HG02943 (cell line): ENCODE measurements at regions not wholly inside any gene's neighbourhood (a gene's known extent, or its start where the extent isn't known, plus 50 kb on each side); places are given as distances from the start of the nearest gene placed in this dataset.

Experiments
- ATAC-seq: cut with Tn5 transposase; IDR thresholded peaks from one replicate; pipeline ENCODE4 v1.9.1; 2021; ENCODE audit warnings: mild to moderate bottlenecking, low read depth, moderate library complexity; ENCODE audit not compliant: unreplicated experiment

GRCh38 chr6:56407883-56408410, 160.6 kb upstream of the COL21A1 start:
- ATAC-seq = no peak

GRCh38 chr6:56406276-56407269, 159.2 kb upstream of the COL21A1 start:
- peak; percentile 77 for ATAC-seq

GRCh38 chr6:56404599-56404998, 157.2 kb upstream of the COL21A1 start:
- no peak for ATAC-seq

- ATAC-seq = no peak
Observed at GRCh38 chr6:56403745-56404144, 156.4 kb upstream of the COL21A1 start.

DNA sequence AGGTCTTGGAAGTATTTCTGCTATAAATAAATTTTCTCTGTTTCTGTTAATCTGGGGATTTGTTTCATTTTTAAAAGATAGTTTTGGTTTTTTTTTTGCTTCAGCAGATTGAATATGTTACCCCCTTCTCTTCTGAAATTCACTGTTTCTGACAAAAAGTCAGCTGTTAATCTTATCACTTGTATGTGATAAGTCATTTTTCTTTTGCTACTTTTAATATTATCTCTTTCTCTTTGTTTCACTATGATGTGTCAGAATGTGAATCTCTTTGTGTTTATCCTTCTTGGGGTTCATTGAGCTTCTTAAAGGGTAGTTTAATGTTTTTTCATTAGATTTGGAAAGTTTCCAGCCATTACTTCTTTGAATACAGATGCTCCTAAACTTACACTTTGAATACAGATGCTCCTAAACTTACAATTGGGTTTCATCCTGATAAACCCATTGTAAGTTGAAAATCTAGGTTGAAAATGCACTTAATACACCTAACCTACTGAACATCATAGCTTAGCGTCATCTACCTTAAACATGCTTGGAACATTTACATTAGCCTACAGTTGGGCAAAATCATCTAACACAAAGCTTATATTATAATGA, 154.2 kb upstream of the COL21A1 start:
- ATAC-seq = no peak

DNA sequence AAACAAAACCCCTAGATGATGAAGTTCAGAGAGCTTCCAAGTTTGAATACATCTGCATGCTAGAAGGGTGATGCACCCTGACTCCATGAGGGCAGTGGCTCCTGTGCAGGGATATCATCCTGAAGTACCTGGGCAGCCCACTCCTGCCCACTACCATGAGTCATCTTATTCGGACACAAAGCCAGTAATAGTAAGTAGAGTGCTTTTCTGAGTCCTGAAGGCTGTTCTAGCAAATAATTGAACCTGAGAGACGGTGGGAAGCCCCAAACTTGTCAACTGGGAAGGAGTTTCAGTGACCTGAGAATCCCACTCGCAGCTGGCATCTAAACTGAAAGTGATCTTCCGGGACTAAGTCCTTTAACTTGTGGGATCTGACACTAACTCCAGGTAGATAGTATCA, 152.9 kb upstream of the COL21A1 start:
- no peak for ATAC-seq

- no peak for ATAC-seq
Observed at GRCh38 chr6:56399672-56400263, 152.4 kb upstream of the COL21A1 start.

DNA sequence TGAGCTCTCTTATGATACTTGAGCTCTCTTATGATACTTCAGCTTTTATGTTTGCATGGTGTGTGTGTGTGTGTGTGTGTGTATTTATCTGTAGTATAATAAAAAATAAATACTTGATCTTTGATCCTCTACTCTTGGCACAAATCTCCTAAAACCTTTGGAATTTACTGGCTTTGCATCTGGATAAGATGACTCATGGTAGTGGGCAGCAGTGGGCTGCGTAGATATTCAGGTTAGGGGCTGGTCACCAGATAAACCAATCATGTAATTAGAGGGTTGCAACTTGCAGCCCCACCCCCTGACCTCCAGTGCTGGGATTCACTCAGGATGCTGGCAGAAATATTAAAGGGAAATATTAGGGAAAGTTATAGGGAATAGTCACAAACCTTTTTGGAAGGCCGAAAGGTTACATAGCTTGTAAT, 151.9 kb upstream of the COL21A1 start:
- no peak for ATAC-seq

DNA sequence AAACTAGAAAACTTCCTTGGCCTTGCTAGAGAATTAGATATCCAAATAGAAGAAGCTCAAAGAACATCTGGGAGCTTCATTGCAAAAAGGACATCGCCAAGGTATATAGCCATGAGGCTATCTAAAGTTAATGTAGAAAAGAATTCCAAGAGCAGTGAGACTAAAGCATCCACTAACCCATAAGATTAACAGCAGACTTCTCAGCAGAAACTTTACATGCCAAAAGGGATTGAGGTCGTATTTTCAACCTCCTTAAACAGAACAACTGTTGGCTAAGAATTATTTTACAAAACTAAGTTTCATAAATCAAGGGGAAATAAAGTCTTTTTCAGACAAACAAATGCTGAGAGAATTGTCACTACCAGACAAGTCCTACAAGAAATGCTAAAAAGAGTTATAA, 149.1 kb upstream of the COL21A1 start:
- no peak for ATAC-seq

- no peak for ATAC-seq
Observed at GRCh38 chr6:56393615-56394612, 146.5 kb upstream of the COL21A1 start.

GRCh38 chr6:56388415-56388755, 141.0 kb upstream of the COL21A1 start:
- ATAC-seq = no peak

DNA sequence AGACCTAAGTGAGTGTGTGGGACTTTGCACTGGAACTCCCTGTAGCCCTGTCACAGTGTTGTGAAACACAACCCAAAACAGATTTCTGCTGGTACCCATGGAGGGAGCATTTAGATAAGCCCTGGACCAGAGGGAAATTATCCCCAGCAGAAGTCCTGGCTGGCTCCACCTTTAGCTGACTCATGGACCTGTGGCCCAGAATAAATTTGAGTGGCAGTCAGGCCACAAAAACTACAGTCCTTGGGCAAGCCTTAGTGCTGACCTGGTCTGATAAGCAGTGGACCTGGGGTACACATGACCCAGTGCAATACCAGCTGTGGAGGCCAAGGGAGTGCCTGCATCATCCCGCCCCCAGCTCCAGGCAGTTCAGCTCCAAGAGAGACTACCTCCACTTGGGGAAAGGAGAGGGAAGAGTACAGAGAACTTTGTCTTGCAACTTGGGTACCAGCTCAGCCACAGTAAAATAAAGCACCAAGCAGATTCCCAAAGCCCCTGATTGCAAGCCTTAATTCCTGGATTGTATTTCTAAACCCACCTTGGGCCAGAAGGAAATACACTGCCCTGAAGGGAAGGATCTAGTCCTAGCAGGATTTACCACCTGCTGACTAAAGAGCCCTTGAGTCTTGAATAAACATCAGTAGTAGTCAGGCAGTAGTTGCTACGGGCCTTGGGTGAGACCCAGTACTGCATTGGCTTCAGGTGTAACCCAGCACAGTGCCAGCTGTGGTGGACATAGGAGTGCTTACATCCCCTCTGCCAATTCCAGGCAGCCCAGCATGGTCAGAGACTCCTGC, 140.4 kb upstream of the COL21A1 start:
- ATAC-seq = no peak

DNA sequence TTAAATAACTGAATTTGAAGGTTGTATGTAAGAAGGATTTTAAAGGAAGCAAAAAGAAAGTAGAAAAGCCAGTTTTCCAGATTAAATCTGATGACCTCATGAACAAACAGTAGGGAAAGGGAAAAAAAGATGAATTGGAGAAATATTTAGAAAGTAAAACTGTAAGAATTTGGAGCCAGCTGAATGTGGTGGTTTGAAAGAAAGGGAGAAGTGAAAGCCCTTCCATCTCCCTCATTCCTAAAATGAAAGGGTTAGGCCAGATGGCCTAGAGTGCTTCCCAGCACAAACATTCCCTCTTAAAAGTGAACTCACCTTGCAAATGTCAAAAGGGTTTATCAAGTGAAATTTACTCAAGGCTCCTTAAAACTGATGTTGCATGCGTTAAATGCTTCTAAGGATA, 139.3 kb upstream of the COL21A1 start:
- no peak for ATAC-seq

- no peak for ATAC-seq
Observed at GRCh38 chr6:56385981-56386593, 138.7 kb upstream of the COL21A1 start.

GRCh38 chr6:56383160-56383559, 135.8 kb upstream of the COL21A1 start:
- ATAC-seq = no peak

DNA sequence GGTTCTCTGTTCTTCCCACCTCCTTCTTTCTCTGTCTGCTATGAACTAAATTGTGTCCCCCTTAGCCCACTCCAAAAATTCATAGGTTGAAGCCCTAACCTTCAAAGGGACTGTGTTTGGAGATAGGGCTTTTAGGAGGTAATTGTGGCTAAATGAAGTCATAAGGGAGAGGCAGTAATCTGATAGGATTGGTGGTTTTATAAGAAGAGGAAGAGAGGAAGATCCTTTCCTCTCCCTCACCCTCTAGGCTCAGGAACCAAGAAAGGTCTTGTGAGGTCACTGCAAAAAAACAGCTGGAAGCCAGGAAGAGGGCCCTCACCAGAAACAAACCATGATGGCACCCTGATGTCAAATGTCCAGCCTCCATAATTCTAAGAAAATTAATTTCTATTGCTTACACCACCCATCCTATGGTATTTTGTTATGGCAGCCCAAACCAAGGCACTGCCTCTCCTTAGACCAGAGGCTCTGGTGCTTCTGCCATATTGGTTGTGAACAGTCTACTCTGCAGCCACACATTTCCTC, 135.1 kb upstream of the COL21A1 start:
- ATAC-seq = no peak

DNA sequence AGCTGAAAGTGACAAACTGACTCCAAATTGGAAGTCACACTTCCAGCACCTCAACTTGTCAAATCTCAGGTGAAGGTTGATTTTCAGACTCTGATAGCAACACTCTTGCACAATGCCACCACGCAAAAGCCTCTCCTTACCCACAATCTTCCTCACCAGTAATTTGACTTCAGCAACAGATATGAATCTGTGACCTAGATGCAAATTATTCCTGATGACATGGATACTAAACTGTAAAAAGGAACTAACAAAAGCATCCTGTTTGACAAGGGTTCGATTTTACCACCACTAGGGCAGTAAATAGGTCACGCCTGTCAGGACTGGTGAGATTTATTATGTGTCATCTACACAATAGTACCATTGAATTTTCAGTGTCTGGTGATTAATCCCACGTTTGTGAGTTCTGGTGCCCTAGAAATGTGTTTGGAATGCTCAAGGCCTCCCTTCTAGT, 134.4 kb upstream of the COL21A1 start:
- no peak for ATAC-seq

DNA sequence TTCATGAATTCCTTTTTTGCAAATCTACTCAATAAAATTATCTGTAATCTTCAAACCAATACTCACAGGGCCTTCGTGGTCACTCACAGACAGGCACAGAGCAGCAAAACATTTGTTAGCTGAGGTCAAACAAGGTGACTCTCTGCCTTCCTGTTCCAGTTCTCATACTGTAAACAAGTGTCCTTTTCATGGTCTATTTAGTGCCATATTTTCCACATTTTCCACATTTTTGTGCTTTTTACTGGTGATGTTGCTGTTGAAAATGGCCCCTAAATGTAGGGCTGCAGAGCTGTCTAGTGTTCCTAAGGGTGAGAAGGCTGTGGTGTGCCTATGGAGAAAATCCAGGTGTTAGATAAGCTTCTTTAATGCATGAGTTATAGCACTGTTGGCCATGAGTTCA, 133.1 kb upstream of the COL21A1 start:
- ATAC-seq = no peak
